ENCODE measurements at regions not wholly inside any gene's neighbourhood (a gene's known extent, or its start where the extent isn't known, plus 50 kb on each side); places are given as distances from the start of the nearest gene placed in this dataset.

DNA sequence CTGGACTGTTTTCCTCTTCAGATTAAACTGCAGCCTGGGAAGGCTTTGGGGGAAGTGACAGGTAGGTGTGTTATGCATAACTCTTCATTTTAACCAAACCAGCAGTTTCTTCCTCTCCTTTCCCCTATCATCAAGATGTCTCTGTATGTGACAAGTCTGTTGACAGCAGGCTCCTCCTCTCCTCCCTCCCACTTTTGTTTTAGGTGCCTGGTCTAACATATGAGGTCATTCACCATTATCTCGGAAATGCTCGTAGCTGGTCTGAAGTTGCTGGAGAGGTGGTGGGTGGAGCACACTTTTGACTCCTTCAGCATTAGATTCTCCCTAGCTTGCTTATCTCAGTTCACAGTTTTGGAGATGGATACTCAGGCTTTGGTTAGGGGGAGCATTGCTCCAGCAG, 571.0 kb upstream of the EEF2KMT start:
- no peak overlapping the region for H3K4me3 ChIP-seq (ENCODE audit: low read depth, low read length)
- TF ChIP-seq, protein P1, sequence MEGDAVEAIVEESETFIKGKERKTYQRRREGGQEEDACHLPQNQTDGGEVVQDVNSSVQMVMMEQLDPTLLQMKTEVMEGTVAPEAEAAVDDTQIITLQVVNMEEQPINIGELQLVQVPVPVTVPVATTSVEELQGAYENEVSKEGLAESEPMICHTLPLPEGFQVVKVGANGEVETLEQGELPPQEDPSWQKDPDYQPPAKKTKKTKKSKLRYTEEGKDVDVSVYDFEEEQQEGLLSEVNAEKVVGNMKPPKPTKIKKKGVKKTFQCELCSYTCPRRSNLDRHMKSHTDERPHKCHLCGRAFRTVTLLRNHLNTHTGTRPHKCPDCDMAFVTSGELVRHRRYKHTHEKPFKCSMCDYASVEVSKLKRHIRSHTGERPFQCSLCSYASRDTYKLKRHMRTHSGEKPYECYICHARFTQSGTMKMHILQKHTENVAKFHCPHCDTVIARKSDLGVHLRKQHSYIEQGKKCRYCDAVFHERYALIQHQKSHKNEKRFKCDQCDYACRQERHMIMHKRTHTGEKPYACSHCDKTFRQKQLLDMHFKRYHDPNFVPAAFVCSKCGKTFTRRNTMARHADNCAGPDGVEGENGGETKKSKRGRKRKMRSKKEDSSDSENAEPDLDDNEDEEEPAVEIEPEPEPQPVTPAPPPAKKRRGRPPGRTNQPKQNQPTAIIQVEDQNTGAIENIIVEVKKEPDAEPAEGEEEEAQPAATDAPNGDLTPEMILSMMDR (IDR thresholded peaks at IDR 0.05; ENCODE audit: insufficient read depth, low read depth, low read length), result no peak
- DNase-seq (ENCODE audit: low read depth), result no peak

DNA sequence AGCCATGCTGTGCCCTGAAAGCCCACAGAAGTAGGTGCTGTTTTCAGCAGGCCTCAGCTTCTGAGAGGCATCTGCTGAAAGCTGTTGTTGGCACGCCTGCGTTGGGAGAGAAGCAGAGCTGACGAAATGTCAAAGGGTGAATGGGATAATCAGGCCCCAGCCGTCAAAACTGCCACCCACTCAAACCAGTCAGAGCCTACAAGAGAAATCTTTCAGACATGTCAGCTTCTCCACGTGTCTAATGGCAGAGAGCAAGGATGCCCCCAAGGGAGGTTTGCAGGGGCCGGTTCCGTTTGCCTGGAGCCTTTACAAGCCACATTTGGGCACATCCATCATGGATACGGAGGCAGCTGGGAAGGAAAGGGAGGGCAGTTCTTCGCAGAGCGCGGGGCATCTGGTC, 568.2 kb upstream of the EEF2KMT start:
- TF ChIP-seq, protein P1 (IDR thresholded peaks at IDR 0.05; ENCODE audit: insufficient read depth, low read depth, low read length), result no peak
- no peak for DNase-seq (ENCODE audit: low read depth)
- no peak overlapping the region for H3K4me3 ChIP-seq (ENCODE audit: low read depth, low read length)

DNA sequence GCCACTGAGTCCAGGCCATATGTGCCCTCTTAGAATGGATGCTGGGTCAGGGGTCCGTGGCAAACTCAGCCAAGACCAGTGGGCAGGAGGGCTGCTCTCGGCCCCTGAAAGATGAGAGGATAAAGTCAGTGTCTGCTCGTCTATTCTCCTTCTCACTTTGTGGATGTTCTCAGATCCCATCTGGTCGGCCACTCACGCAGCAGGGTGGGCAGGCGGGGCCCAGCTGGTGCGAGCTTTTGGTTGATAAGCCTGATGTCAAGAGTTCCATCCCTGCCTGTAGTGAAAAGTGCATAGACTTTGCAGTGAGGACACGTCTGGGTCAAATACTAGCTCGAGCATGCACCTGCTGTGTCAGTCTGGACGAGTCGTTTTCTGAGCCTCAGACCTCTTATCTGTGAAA, 556.2 kb upstream of the EEF2KMT start:
- no peak overlapping the region for H3K4me3 ChIP-seq (ENCODE audit: low read depth, low read length)
- TF ChIP-seq, protein P1 (IDR thresholded peaks at IDR 0.05; ENCODE audit: insufficient read depth, low read depth, low read length), result no peak
- no peak for DNase-seq (ENCODE audit: low read depth)

DNA sequence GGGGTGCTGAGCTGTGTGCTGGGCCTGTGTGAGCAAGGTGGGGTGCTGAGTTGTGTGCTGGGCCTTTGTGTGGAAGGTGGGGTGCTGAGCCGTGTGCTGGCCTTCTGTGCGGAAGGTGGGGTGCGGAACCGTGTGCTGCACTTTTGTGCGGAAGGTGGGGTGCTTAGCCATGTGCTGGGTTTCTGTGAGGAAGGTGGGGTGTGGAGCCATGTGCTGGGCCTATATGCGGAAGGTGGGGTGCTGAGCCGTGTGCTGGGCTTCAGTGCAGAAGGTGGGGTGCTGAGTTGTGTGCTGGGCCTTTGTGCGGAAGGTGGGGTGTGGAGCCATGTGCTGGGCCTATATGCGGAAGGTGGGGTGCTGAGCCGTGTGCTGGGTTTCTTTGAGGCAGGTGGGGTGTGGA, 555.4 kb upstream of the EEF2KMT start:
- TF ChIP-seq, protein P1 (IDR thresholded peaks at IDR 0.05; ENCODE audit: insufficient read depth, low read depth, low read length), result no peak

DNA sequence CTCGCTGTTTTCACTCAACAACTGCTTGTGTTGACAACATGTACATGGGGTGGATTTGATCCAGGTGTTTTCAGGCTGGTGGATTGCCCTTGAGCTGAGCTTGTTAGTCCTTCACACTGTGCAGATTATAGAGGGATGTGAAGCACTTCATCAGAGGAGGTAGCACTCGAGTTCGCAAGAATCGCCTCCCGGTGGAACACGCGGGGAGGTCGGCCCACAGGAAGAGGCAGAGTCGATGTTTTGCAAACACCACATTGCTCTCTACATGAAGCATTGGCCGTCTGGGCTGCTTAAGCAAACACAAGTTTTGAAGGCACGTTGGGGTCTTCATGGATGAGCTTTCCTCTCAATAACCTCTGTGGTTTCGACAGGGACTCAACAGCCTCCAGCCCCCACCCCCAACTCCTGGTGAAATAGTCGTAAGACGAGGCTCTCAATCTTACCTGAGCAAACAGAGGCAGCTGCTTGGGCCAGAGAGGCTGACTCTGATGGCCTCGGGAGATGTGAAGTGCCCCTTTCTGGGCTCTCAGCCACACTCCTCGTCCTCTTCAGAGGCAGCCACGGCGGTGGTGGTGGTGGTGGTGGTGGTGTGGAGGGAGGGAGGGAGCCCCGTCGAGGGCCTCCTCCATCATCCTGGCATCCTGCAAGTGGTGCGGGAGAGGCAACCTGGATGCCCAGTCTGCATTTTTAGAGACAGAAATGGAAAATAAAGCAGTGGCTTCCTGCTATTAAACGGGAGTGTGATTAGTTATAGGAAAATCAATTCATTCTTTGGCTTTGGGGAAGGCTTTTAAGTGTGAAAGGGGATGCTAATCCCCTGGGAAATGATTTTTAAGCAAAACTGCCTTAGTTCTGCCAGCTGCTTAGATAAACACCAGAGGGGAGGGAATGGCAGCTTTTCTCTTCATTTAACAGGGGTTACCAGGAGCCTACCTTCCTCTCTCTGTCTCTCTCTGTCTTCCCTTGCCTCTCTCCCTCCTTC, 552.5 kb upstream of the EEF2KMT start:
- no peak for DNase-seq (ENCODE audit: low read depth)
- TF ChIP-seq, protein P1 (IDR thresholded peaks at IDR 0.05; ENCODE audit: insufficient read depth, low read depth, low read length), result no peak
- no peak overlapping the region for H3K4me3 ChIP-seq (ENCODE audit: low read depth, low read length)

More for the DNA sequence above, 555.4 kb upstream of the EEF2KMT start:
- DNase-seq (ENCODE audit: low read depth), result no peak
- no peak overlapping the region for H3K4me3 ChIP-seq (ENCODE audit: low read depth, low read length)

DNA sequence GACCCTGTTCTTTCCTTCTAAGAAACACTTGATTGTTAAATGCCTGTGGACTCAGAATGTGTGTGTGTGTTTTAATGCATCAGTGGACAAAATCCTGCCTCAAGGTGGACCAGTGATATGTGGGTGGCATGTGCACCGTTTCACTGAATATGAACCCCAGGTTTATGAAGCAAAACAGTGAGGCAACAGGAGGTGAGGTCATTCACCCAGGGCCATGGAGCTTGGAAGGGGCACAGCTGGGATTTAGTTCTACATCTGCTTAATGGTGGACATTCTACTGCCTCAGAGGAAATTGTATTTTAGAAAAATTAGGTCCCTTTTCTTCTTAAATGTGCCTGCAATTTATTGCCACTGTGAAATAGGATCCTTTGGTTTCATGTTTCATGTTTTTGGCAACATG, 549.5 kb upstream of the EEF2KMT start:
- TF ChIP-seq, protein P1 (IDR thresholded peaks at IDR 0.05; ENCODE audit: insufficient read depth, low read depth, low read length), result no peak
- no peak for DNase-seq (ENCODE audit: low read depth)
- no peak overlapping the region for H3K4me3 ChIP-seq (ENCODE audit: low read depth, low read length)

Data from fibroblast of villous mesenchyme (primary cell).